Vagina (tissue), 2 donors: ENCODE measurements at regions not wholly inside any gene's neighbourhood (a gene's known extent, or its start where the extent isn't known, plus 50 kb on each side); places are given as distances from the start of the nearest gene placed in this dataset.

Experiments used
- DNase-seq, 2 donors: peaks; one replicate each; pipeline ENCODE4 v3.0.0-alpha.2; 2017; ENCODE audit errors: extremely low spot score in 2 of 2
- H3K27ac ChIP-seq: fragments of 200-600 bp; sonication (generic); one replicate; pipeline ENCODE4 v1.5.1; 2019
- H3K27me3 ChIP-seq: fragments of 200-600 bp; sonication (generic); one replicate; pipeline ENCODE4 v1.5.1; 2019
- H3K36me3 ChIP-seq, 2 donors: fragments of 200-600 bp; sonication (generic); one replicate each; pipeline ENCODE4 v1.5.1; 2017 to 2019
- H3K4me1 ChIP-seq: fragments of 200-600 bp; sonication (generic); one replicate; pipeline ENCODE4 v1.5.1; 2019
- H3K4me3 ChIP-seq, 2 donors: fragments of 200-600 bp; sonication (generic); 1 replicate in 1 of 2; 2 replicates in 1 of 2; pipeline ENCODE4 v1.5.1; 2016 to 2019
- H3K9me3 ChIP-seq: fragments of 200-600 bp; sonication (generic); one replicate; pipeline ENCODE4 v1.5.1; 2019
- CTCF ChIP-seq, 3 experiments: fragments of 450-650 bp in 2 of 3; fragments of 200-600 bp in 1 of 3; sonication (generic) in 1 of 3; IDR thresholded peaks; one replicate each; pipeline ENCODE4 v1.5.1; 2017 to 2019; ENCODE audit warnings: antibody characterized with exemption in 3 of 3, mild to moderate bottlenecking in 2 of 3, moderate library complexity in 2 of 3
- POLR2A ChIP-seq, 2 donors: fragments of 450-650 bp; IDR thresholded peaks; one replicate each; pipeline ENCODE4 v1.6.1; 2017; ENCODE audit warnings: antibody characterized with exemption in 2 of 2, mild to moderate bottlenecking in 2 of 2, moderate library complexity in 2 of 2
- POLR2AphosphoS5 ChIP-seq, 2 donors: sonication (generic); formaldehyde crosslinking; IDR thresholded peaks; one replicate each; pipeline ENCODE4 v1.9.0; 2017; ENCODE audit warnings: antibody characterized with exemption in 2 of 2, mild to moderate bottlenecking in 2 of 2, low read depth in 1 of 2; ENCODE audit not compliant: insufficient read depth in 1 of 2
- intact Hi-C: fragments of 100-400 bp; cut with DNase I; formaldehyde crosslinking; loops from one replicate; pipeline ENCODE4 v1.15.1; 2023

GRCh38 chr9:106066940-106067524, 372.7 kb downstream of the TMEM38B start:
- no peak for DNase-seq
- Histone ChIP-seq H3K36me3 (no peaks in the 10 kb centered on the region), H3K27ac (no peak overlapping the region), H3K4me3 (no peak overlapping the region), H3K4me1 (no peaks in the 10 kb centered on the region), H3K9me3 (no peaks in the 10 kb centered on the region), H3K27me3 (no peaks in the 10 kb centered on the region)
- intact Hi-C loops = no loop called here
- no peak for TF ChIP-seq CTCF (IDR thresholded peaks at IDR 0.05)
- TF ChIP-seq POLR2AphosphoS5 (IDR thresholded peaks at IDR 0.05; ENCODE audit: insufficient read depth in 1 of 2, low read depth in 1 of 2) = no peak
- no peak for TF ChIP-seq POLR2A (IDR thresholded peaks at IDR 0.05)

GRCh38 chr9:106069241-106069640, 374.9 kb downstream of the TMEM38B start:
- no peaks in the 10 kb centered on the region for H3K9me3 ChIP-seq
- no peak for DNase-seq
- H3K4me1 ChIP-seq = no peaks in the 10 kb centered on the region
- H3K36me3 ChIP-seq = no peaks in the 10 kb centered on the region
- intact Hi-C loops = no loop called here
- no peaks in the 10 kb centered on the region for H3K27me3 ChIP-seq
- H3K4me3 ChIP-seq = no peak overlapping the region
- TF ChIP-seq POLR2A (IDR thresholded peaks at IDR 0.05) (no peak), CTCF (IDR thresholded peaks at IDR 0.05) (no peak), POLR2AphosphoS5 (IDR thresholded peaks at IDR 0.05; ENCODE audit: insufficient read depth in 1 of 2, low read depth in 1 of 2) (no peak)
- no peak overlapping the region for H3K27ac ChIP-seq

GRCh38 chr9:106072421-106072820, 378.1 kb downstream of the TMEM38B start:
- Histone ChIP-seq H3K4me3 (no peak overlapping the region), H3K36me3 (no peaks in the 10 kb centered on the region), H3K4me1 (no peaks in the 10 kb centered on the region), H3K27ac (no peak overlapping the region), H3K27me3 (no peaks in the 10 kb centered on the region), H3K9me3 (no peaks in the 10 kb centered on the region)
- no peak for DNase-seq
- TF ChIP-seq CTCF (IDR thresholded peaks at IDR 0.05) (no peak), POLR2AphosphoS5 (IDR thresholded peaks at IDR 0.05; ENCODE audit: insufficient read depth in 1 of 2, low read depth in 1 of 2) (no peak), POLR2A (IDR thresholded peaks at IDR 0.05) (no peak)
- intact Hi-C loops = no loop called here

- no peak overlapping the region for H3K27ac ChIP-seq
- intact Hi-C loops = no loop called here
- H3K4me3 ChIP-seq = no peak overlapping the region
- TF ChIP-seq CTCF (IDR thresholded peaks at IDR 0.05) (no peak), POLR2A (IDR thresholded peaks at IDR 0.05) (no peak), POLR2AphosphoS5 (IDR thresholded peaks at IDR 0.05; ENCODE audit: insufficient read depth in 1 of 2, low read depth in 1 of 2) (no peak)
- no peaks in the 10 kb centered on the region for H3K36me3 ChIP-seq
- no peak for DNase-seq
- H3K9me3 ChIP-seq = no peaks in the 10 kb centered on the region
- no peaks in the 10 kb centered on the region for H3K27me3 ChIP-seq
- no peaks in the 10 kb centered on the region for H3K4me1 ChIP-seq
Measured at GRCh38 chr9:106074006-106074405, 379.7 kb downstream of the TMEM38B start.

- Histone ChIP-seq H3K4me3 (no peak overlapping the region), H3K36me3 (no peaks in the 10 kb centered on the region), H3K27ac (no peak overlapping the region), H3K27me3 (no peaks in the 10 kb centered on the region), H3K4me1 (no peaks in the 10 kb centered on the region), H3K9me3 (no peaks in the 10 kb centered on the region)
- DNase-seq = no peak
- intact Hi-C loops = no loop called here
- TF ChIP-seq POLR2AphosphoS5 (IDR thresholded peaks at IDR 0.05; ENCODE audit: insufficient read depth in 1 of 2, low read depth in 1 of 2) (no peak), POLR2A (IDR thresholded peaks at IDR 0.05) (no peak), CTCF (IDR thresholded peaks at IDR 0.05) (no peak)
Measured at GRCh38 chr9:106075236-106075959, 381.1 kb downstream of the TMEM38B start.
